PC-9 (cell line): ENCODE measurements at regions not wholly inside any gene's neighbourhood (a gene's known extent, or its start where the extent isn't known, plus 50 kb on each side); places are given as distances from the start of the nearest gene placed in this dataset.

Experiments used
- CTCF ChIP-seq: fragments of 200-600 bp; sonication (generic); conservative IDR thresholded peaks from 2 replicates; pipeline ENCODE4 v1.6.1; 2017; ENCODE audit warnings: mixed run types, antibody characterized with exemption, mild to moderate bottlenecking, moderate library complexity
- EZH2 ChIP-seq: fragments of 200-600 bp; sonication (generic); IDR thresholded peaks from 2 replicates; pipeline ENCODE4 v1.8.0; 2017; ENCODE audit warnings: antibody characterized with exemption, low read depth

GRCh38 chr5:57939335-57939734, 456.7 kb upstream of the ACTBL2 start:
- no peak for TF ChIP-seq CTCF
- TF ChIP-seq EZH2, result no peak
